ENCODE measurements at regions not wholly inside any gene's neighbourhood (a gene's known extent, or its start where the extent isn't known, plus 50 kb on each side); places are given as distances from the start of the nearest gene placed in this dataset.
"Not testable (repeated sequence)": the region's sequence is repeated elsewhere in the genome, so short reads cannot be mapped to it uniquely, and the experiment has no call there.

DNA sequence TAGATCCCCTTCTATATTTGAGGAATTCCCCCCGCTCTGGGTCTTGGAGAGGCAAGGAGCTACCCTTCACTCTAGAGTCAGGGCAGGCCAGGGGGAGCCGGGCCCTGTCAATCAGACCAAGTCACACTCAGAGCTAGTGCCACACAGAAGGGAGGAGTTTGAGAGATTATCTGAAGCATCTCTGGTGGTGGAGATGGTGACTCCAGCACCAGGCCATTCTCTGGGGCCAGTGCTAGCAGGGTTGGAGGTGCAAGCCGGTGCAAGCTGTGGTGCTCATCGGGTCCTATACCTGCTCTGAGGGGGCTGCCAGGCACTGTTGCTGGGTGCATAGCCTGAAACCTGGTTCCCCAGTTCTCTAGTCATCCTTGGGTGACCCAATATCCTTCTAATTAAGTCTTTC is 201.2 kb downstream of the COPRS start:
- no peak overlapping the region for H3K27ac ChIP-seq (ENCODE audit: low read depth, low read length, severe bottlenecking)
- H3K36me3 ChIP-seq (ENCODE audit: control insufficient read depth, insufficient read depth, low read length): no peaks in the 10 kb centered on the region
- peaks cover 3% of the 10 kb centered on the region for H3K9me3 ChIP-seq (ENCODE audit: control insufficient read depth, low read length)
- WGBS, 2 experiments (ENCODE audit: insufficient coverage in 2 of 2): 90 to 100% methylated on average over 1 to 2 of the region's 4 CpGs
- no peak overlapping the region for H3K4me3 ChIP-seq (ENCODE audit: extremely low read depth, insufficient read depth, low read length, poor library complexity, severe bottlenecking)
- no peaks in the 10 kb centered on the region for H3K4me1 ChIP-seq (ENCODE audit: control insufficient read depth, insufficient read depth, low read length, poor library complexity, severe bottlenecking)

DNA sequence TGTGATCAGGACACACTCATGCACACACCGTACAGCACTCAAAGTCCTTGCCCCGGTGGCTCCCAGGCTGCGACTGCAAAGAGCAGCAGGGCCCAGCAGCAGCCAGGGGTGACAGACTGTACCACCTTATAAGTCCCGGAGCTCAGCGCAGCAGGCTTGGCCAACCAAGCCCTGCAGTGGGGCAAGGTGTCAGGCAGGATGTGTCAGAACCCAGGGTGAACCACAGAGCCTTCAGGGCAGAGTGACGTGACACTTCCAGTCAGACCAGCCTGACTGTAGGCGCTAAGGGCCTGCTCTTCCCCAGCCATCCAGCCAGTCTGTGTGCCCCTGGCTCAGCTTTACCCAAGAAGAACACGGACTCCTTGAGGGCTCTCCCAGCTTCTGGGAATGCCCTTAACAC is 204.1 kb downstream of the COPRS start:
- H3K9me3 ChIP-seq (ENCODE audit: control insufficient read depth, low read length): no peaks in the 10 kb centered on the region
- no peaks in the 10 kb centered on the region for H3K4me1 ChIP-seq (ENCODE audit: control insufficient read depth, insufficient read depth, low read length, poor library complexity, severe bottlenecking)
- 89 to 95% methylated on average over 8 of the region's 8 CpGs for WGBS, 2 experiments (ENCODE audit: insufficient coverage in 2 of 2)
- H3K4me3 ChIP-seq (ENCODE audit: extremely low read depth, insufficient read depth, low read length, poor library complexity, severe bottlenecking): no peak overlapping the region
- no peaks in the 10 kb centered on the region for H3K36me3 ChIP-seq (ENCODE audit: control insufficient read depth, insufficient read depth, low read length)
- no peak overlapping the region for H3K27ac ChIP-seq (ENCODE audit: low read depth, low read length, severe bottlenecking)

DNA sequence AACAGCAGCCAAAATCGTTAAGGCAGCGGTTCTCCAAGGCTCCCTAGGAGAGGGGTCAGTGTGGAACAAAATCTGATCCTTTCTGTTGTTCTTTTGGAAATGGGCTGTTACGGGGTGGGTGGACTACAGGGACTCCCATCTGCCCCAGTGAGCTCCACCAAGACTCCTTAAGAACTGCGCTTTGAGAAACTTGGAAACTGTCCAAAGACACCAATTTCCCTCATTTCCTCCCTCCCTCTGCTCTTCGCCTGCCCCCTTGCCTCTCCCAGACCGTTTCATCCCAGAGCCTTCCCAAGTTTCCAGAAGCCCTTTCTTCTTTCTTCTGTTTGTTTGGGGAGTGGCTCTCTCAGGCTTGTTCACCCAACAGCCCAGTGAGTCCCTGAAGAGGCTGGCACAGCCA is 205.4 kb downstream of the COPRS start:
- Histone ChIP-seq H3K4me1 (ENCODE audit: control insufficient read depth, insufficient read depth, low read length, poor library complexity, severe bottlenecking) (no peaks in the 10 kb centered on the region), H3K9me3 (ENCODE audit: control insufficient read depth, low read length) (no peaks in the 10 kb centered on the region)
- WGBS, 2 experiments (ENCODE audit: insufficient coverage in 2 of 2): 91 to 100% methylated on average over 2 to 4 of the region's 6 CpGs

DNA sequence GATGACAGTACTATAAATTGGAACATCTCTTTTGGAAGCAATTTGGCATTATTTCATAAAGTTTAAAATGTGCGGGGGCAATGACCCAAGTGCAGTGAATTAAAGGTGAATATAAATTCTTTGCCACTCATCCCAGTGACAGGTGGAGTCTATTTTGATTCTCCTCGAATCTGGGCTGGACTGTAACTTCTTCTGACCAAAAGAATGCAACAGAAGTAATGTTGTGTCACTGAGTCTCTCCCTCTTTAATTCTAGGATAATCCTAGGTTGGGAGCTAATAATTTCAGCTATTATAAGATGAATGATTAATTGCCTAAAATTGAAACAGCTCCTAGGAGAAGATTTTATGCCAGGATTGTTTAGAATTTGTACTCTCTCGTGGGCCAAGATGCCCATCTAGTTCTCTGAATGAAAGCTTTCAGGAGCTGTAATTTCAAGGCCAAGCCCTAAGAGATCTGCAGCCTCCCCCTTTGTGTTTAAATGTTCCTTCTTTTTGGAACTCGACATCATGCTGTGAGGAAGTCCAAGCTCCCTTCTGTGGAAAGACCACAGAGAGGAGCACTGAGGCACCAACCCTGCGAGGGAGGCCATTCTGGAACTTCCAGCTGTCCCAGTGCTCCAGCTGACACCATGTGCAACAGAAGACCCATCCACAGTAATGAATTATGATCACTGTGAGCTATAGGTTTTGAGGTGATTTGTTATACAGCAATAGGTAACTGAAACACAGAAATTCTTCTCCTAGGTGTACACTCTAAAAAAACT is 208.1 kb downstream of the COPRS start:
- WGBS, 2 experiments (ENCODE audit: insufficient coverage in 2 of 2): 78 to 82% methylated on average over 4 to 5 of the region's 5 CpGs
- no peak overlapping the region for H3K4me3 ChIP-seq (ENCODE audit: extremely low read depth, insufficient read depth, low read length, poor library complexity, severe bottlenecking)
- peaks cover 19% of the 10 kb centered on the region for H3K9me3 ChIP-seq (ENCODE audit: control insufficient read depth, low read length)
- H3K4me1 ChIP-seq (ENCODE audit: control insufficient read depth, insufficient read depth, low read length, poor library complexity, severe bottlenecking): no peaks in the 10 kb centered on the region
- no peaks in the 10 kb centered on the region for H3K36me3 ChIP-seq (ENCODE audit: control insufficient read depth, insufficient read depth, low read length)
- H3K27ac ChIP-seq (ENCODE audit: low read depth, low read length, severe bottlenecking): no peak overlapping the region

More for the DNA sequence above, 205.4 kb downstream of the COPRS start:
- Histone ChIP-seq H3K27ac (ENCODE audit: low read depth, low read length, severe bottlenecking) (no peak overlapping the region), H3K4me3 (ENCODE audit: extremely low read depth, insufficient read depth, low read length, poor library complexity, severe bottlenecking) (no peak overlapping the region), H3K36me3 (ENCODE audit: control insufficient read depth, insufficient read depth, low read length) (no peaks in the 10 kb centered on the region)

DNA sequence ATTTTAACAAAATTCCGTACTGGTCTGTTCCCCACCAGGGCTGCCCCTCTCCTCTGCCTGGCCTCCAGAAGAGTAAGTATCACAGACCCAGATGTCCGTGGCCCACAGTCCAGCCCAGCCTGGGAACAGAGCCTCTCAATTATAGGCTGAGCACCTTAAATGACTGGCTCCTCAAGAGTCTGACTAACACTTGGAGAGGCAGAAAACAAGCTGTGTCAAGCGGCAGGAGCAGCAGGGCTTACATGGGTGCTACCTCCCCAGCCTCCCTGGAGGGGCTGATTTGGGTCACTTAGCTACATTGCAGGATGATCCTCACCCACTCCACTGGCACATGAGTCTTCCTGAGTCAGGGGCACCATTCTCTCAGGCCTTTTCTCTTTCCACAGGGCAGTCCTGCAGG is 209.7 kb downstream of the COPRS start:
- H3K9me3 ChIP-seq (ENCODE audit: control insufficient read depth, low read length): peaks cover 34% of the 10 kb centered on the region
- no peaks in the 10 kb centered on the region for H3K36me3 ChIP-seq (ENCODE audit: control insufficient read depth, insufficient read depth, low read length)
- WGBS, 2 experiments (ENCODE audit: insufficient coverage in 2 of 2): 75 to 89% methylated on average over 2 to 3 of the region's 3 CpGs
- no peak overlapping the region for H3K27ac ChIP-seq (ENCODE audit: low read depth, low read length, severe bottlenecking)
- H3K4me3 ChIP-seq (ENCODE audit: extremely low read depth, insufficient read depth, low read length, poor library complexity, severe bottlenecking): no peak overlapping the region
- no peaks in the 10 kb centered on the region for H3K4me1 ChIP-seq (ENCODE audit: control insufficient read depth, insufficient read depth, low read length, poor library complexity, severe bottlenecking)

DNA sequence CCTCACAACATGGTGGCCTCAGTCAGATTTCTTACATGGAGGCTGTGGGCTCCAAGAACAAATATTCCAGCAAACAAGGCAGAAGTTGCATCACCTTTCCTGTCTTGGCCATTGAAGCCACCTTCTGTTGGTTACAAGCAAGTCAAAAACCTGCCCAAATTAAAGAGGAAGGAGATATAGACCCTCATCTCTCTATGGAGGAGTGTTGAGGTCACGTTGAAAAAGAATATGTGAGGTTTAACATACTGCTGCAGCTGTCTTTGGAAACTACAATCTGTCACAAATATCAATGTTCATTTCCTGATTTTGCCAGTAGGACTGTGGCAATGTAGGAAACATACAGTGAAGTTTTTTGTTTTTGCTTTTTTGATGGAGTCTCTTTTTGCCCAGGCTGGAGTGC is 211.4 kb downstream of the COPRS start:
- H3K27ac ChIP-seq (ENCODE audit: low read depth, low read length, severe bottlenecking): no peak overlapping the region
- WGBS, 2 experiments (ENCODE audit: insufficient coverage in 2 of 2): no CpG with 5 or more reads among the region's 1 CpG
- H3K9me3 ChIP-seq (ENCODE audit: control insufficient read depth, low read length): peaks cover 41% of the 10 kb centered on the region
- no peaks in the 10 kb centered on the region for H3K4me1 ChIP-seq (ENCODE audit: control insufficient read depth, insufficient read depth, low read length, poor library complexity, severe bottlenecking)
- no peak overlapping the region for H3K4me3 ChIP-seq (ENCODE audit: extremely low read depth, insufficient read depth, low read length, poor library complexity, severe bottlenecking)
- H3K36me3 ChIP-seq (ENCODE audit: control insufficient read depth, insufficient read depth, low read length): no peaks in the 10 kb centered on the region

DNA sequence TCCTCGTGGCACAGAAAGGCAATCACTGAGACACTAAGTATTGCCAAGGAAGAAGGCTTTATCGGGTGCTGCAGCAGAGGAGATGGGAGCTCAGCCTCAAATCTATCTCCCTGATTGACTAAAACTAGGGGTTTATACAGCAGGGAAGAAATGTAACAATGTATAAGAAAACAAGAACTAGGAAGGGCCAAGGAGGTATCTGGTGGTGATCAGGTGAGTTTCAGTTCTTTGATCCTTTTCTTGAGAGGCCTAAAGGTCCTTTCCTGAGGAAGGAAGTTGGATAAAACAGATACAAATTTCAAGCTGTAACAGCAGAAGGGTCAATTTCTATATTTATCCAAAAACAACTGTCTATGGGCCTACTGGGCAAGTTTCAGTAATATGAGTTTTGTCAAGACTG is 212.4 kb downstream of the COPRS start:
- H3K4me3 ChIP-seq (ENCODE audit: extremely low read depth, insufficient read depth, low read length, poor library complexity, severe bottlenecking): no peak overlapping the region
- H3K36me3 ChIP-seq (ENCODE audit: control insufficient read depth, insufficient read depth, low read length): no peaks in the 10 kb centered on the region
- peaks cover 41% of the 10 kb centered on the region for H3K9me3 ChIP-seq (ENCODE audit: control insufficient read depth, low read length)
- 82 to 87% methylated on average over 1 to 2 of the region's 2 CpGs for WGBS, 2 experiments (ENCODE audit: insufficient coverage in 2 of 2)
- H3K4me1 ChIP-seq (ENCODE audit: control insufficient read depth, insufficient read depth, low read length, poor library complexity, severe bottlenecking): no peaks in the 10 kb centered on the region
- no peak overlapping the region for H3K27ac ChIP-seq (ENCODE audit: low read depth, low read length, severe bottlenecking)

DNA sequence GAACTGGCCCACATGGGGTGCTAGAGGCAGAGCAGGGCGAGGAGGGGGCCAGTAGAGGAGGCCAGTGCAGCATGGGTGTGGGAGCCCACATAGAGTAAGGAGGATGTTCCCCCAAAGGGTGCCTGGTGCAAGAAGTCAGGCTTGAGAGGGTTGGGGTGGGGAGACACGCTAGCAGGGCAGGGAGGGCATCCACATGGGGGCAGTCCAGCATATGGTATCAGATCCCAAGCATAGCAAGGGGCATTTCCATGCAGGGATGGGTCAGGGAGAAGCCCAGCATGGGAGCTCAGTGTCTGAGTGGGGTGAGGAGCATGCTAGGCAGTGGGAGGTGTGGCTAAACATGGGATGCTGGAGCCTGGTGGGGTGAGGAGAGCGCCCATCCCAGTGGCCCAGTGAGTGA is 213.7 kb downstream of the COPRS start:
- Histone ChIP-seq H3K4me3 (ENCODE audit: extremely low read depth, insufficient read depth, low read length, poor library complexity, severe bottlenecking) (no peak overlapping the region), H3K27ac (ENCODE audit: low read depth, low read length, severe bottlenecking) (no peak overlapping the region), H3K36me3 (ENCODE audit: control insufficient read depth, insufficient read depth, low read length) (no peaks in the 10 kb centered on the region), H3K4me1 (ENCODE audit: control insufficient read depth, insufficient read depth, low read length, poor library complexity, severe bottlenecking) (no peaks in the 10 kb centered on the region), H3K9me3 (ENCODE audit: control insufficient read depth, low read length) (peaks cover 44% of the 10 kb centered on the region)
- 80 to 90% methylated on average over 3 of the region's 3 CpGs for WGBS, 2 experiments (ENCODE audit: insufficient coverage in 2 of 2)

DNA sequence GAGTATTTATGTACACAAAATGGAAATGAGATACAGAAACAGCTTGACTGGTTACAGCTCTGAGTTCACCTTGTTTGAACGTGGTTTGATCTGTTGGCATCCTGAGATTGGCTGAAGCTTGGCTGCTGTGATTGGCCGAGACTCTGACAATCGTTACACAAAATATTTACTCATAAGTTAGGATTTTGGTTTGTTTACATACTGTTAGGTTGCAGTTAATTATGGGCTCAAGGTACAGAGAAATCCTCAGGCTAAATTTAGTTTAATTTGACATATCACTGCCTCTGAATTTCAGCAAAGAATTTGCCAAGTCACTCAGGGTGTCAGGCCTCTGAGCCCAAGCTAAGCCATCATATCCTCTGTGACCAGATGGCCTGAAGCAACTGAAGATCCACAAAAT is 227.3 kb downstream of the COPRS start:
- 43% methylated on average over 1 of the region's 3 CpGs; no CpG with 5 or more reads in 1 of the 2 experiments for WGBS, 2 experiments (ENCODE audit: insufficient coverage in 2 of 2)
- Histone ChIP-seq H3K4me3 (ENCODE audit: extremely low read depth, insufficient read depth, low read length, poor library complexity, severe bottlenecking) (no peak overlapping the region), H3K36me3 (ENCODE audit: control insufficient read depth, insufficient read depth, low read length) (no peaks in the 10 kb centered on the region), H3K27ac (ENCODE audit: low read depth, low read length, severe bottlenecking) (no peak overlapping the region), H3K4me1 (ENCODE audit: control insufficient read depth, insufficient read depth, low read length, poor library complexity, severe bottlenecking) (no peaks in the 10 kb centered on the region), H3K9me3 (ENCODE audit: control insufficient read depth, low read length) (no peaks in the 10 kb centered on the region)

DNA sequence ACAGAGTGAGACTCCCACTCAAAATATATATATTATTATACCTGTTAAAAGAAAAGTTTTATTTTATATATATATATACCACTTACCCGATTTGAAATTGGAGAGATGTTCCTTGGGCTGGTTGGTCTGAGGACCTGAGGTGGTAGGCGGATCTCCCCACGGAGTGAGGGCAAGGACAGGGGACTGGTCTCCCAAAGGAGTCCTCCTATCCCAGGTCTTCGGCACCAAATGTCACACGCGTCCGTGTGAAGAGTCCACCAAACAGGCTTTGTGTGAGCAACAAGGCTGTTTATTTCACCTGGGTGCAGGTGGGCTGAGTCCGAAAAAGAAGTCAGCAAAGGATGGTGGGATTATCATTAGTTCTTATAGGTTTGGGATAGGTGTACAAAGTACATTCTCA is 228.2 kb downstream of the COPRS start:
- not testable (repeated sequence) for H3K27ac ChIP-seq (ENCODE audit: low read depth, low read length, severe bottlenecking); H3K36me3 ChIP-seq (ENCODE audit: control insufficient read depth, insufficient read depth, low read length); H3K4me3 ChIP-seq (ENCODE audit: extremely low read depth, insufficient read depth, low read length, poor library complexity, severe bottlenecking); H3K4me1 ChIP-seq (ENCODE audit: control insufficient read depth, insufficient read depth, low read length, poor library complexity, severe bottlenecking); H3K9me3 ChIP-seq (ENCODE audit: control insufficient read depth, low read length)
- 88 to 96% methylated on average over 5 to 7 of the region's 8 CpGs for WGBS, 2 experiments (ENCODE audit: insufficient coverage in 2 of 2)

DNA sequence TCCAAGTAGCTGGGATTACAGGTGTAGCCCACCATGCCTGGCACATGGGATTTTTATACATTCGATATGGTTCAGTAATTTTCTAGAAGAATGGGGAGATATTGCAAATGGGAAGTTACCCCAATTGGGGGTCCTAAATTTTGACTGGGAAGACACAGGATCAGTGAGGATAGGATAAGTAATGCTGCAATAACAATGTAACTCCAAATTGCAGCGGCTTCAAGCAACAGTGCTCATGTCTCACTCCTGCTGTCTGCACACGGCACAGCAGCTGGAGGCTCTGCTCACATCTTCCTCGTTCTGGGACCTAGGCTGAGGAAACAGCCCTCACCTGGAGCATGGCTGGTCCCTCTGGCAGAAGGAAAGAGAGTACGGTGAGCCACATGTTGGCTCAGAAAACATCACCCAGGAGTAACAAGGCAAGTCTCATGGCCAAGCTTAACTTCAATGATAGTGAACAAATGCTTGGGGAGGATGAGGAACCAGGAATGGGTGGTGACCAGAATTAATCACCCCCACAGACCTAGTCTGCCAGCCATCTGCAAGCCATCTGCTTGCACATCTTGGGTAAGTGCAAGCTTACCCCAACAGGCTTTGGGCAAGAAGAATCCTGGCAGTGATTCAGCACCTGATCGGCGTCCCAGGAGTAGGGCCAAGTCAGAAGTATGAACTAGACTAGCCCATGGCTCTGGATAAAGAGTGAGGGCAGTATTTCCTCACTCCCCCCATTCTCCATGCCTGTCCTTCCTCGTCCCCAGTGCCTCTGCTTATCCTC is 229.2 kb downstream of the COPRS start:
- WGBS, 2 experiments (ENCODE audit: insufficient coverage in 2 of 2): 76% methylated on average over 6 to 8 of the region's 8 CpGs
- no peaks in the 10 kb centered on the region for H3K4me1 ChIP-seq (ENCODE audit: control insufficient read depth, insufficient read depth, low read length, poor library complexity, severe bottlenecking)

More for the DNA sequence above, 229.2 kb downstream of the COPRS start:
- Histone ChIP-seq H3K27ac (ENCODE audit: low read depth, low read length, severe bottlenecking) (no peak overlapping the region), H3K9me3 (ENCODE audit: control insufficient read depth, low read length) (peaks cover under 1% of the 10 kb centered on the region), H3K4me3 (ENCODE audit: extremely low read depth, insufficient read depth, low read length, poor library complexity, severe bottlenecking) (no peak overlapping the region), H3K36me3 (ENCODE audit: control insufficient read depth, insufficient read depth, low read length) (no peaks in the 10 kb centered on the region)

Measured in mesodermal cell (in vitro differentiated cells).